ENCODE measurements at regions not wholly inside any gene's neighbourhood (a gene's known extent, or its start where the extent isn't known, plus 50 kb on each side); places are given as distances from the start of the nearest gene placed in this dataset.

GRCh38 chr5:5613261-5613990, 190.9 kb downstream of the ICE1 start:
- no peak for DNase-seq

GRCh38 chr5:5612096-5612495, 189.6 kb downstream of the ICE1 start:
- DNase-seq, result no peak

GRCh38 chr5:5609935-5610334, 187.5 kb downstream of the ICE1 start:
- no peak for DNase-seq

GRCh38 chr5:5605170-5605764, 182.8 kb downstream of the ICE1 start:
- no peak for DNase-seq

- no peak for DNase-seq
Measured at GRCh38 chr5:5602554-5602953, 180.1 kb downstream of the ICE1 start.

GRCh38 chr5:5598547-5599113, 176.2 kb downstream of the ICE1 start:
- no peak for DNase-seq

GRCh38 chr5:5593391-5593790, 170.9 kb downstream of the ICE1 start:
- DNase-seq, result no peak

- no peak for DNase-seq
Measured at GRCh38 chr5:5592541-5592940, 170.1 kb downstream of the ICE1 start.

GRCh38 chr5:5591567-5591966, 169.1 kb downstream of the ICE1 start:
- no peak for DNase-seq

- DNase-seq, result no peak
Measured at GRCh38 chr5:5589857-5590256, 167.4 kb downstream of the ICE1 start.

- no peak for DNase-seq
Measured at GRCh38 chr5:5588887-5589826, 166.7 kb downstream of the ICE1 start.

- DNase-seq, result no peak
Measured at GRCh38 chr5:5588386-5588785, 165.9 kb downstream of the ICE1 start.

GRCh38 chr5:5587474-5587873, 165.0 kb downstream of the ICE1 start:
- no peak for DNase-seq

- DNase-seq, result no peak
Measured at GRCh38 chr5:5586721-5587120, 164.2 kb downstream of the ICE1 start.

- DNase-seq, result no peak
Measured at GRCh38 chr5:5585751-5586341, 163.4 kb downstream of the ICE1 start.

GRCh38 chr5:5584751-5585150, 162.3 kb downstream of the ICE1 start:
- DNase-seq, result no peak

GRCh38 chr5:5584236-5584745, 161.8 kb downstream of the ICE1 start:
- no peak for DNase-seq

GRCh38 chr5:5583832-5584231, 161.4 kb downstream of the ICE1 start:
- no peak for DNase-seq

GRCh38 chr5:5583023-5583765, 160.7 kb downstream of the ICE1 start:
- no peak for DNase-seq

- DNase-seq, result no peak
Measured at GRCh38 chr5:5581080-5581479, 158.6 kb downstream of the ICE1 start.

GRCh38 chr5:5576744-5577143, 154.3 kb downstream of the ICE1 start:
- no peak for DNase-seq

- no peak for DNase-seq
Measured at GRCh38 chr5:5575461-5575860, 153.0 kb downstream of the ICE1 start.

Data from activated CD4-positive, alpha-beta T cell treated with anti-CD3 and anti-CD28 coated beads, Interleukin-2, amount 50 U/mL, for 1 hour (primary cell).